Iris pigment epithelial cell (primary cell): ENCODE measurements at regions not wholly inside any gene's neighbourhood (a gene's known extent, or its start where the extent isn't known, plus 50 kb on each side); places are given as distances from the start of the nearest gene placed in this dataset.

Experiments used
- DNase-seq: peaks from one replicate; pipeline ENCODE4 v3.0.0-alpha.2; 2011; ENCODE audit warnings: low read depth

GRCh38 chr22:19574247-19574646 is 50.0 kb upstream of the CLDN5 start:
- no peak for DNase-seq

- DNase-seq, result peak; percentile 73
Observed at GRCh38 chr22:19576460-19577421, 52.5 kb upstream of the CLDN5 start.

GRCh38 chr22:19577422-19577966 is 53.3 kb upstream of the CLDN5 start:
- DNase-seq, result no peak

GRCh38 chr22:19578180-19579004 is 54.2 kb upstream of the CLDN5 start:
- DNase-seq, result no peak

- DNase-seq, result no peak
Observed at GRCh38 chr22:19579115-19579811, 55.1 kb upstream of the CLDN5 start.

GRCh38 chr22:19579880-19580279 is 55.7 kb upstream of the CLDN5 start:
- DNase-seq, result no peak

- DNase-seq, result no peak
Observed at GRCh38 chr22:19580291-19580890, 56.2 kb upstream of the CLDN5 start.

- no peak for DNase-seq
Observed at GRCh38 chr22:19582033-19582693, 58.0 kb upstream of the CLDN5 start.

GRCh38 chr22:19586922-19587684 is 62.9 kb upstream of the CLDN5 start:
- no peak for DNase-seq

GRCh38 chr22:19590696-19591095 is 66.5 kb upstream of the CLDN5 start:
- DNase-seq, result no peak

GRCh38 chr22:19591568-19591967 is 67.4 kb upstream of the CLDN5 start:
- no peak for DNase-seq

- DNase-seq, result no peak
Observed at GRCh38 chr22:19592464-19592863, 68.3 kb upstream of the CLDN5 start.

- no peak for DNase-seq
Observed at GRCh38 chr22:19593991-19594569, 69.9 kb upstream of the CLDN5 start.

- no peak for DNase-seq
Observed at GRCh38 chr22:19595532-19595931, 71.3 kb upstream of the CLDN5 start.

GRCh38 chr22:19596680-19597398 is 72.6 kb upstream of the CLDN5 start:
- DNase-seq, result peak; percentile 10

GRCh38 chr22:19597399-19597735 is 73.2 kb upstream of the CLDN5 start:
- DNase-seq, result peak; percentile 13

- no peak for DNase-seq
Observed at GRCh38 chr22:19598054-19598855, 74.0 kb upstream of the CLDN5 start.

- DNase-seq, result no peak
Observed at GRCh38 chr22:19599004-19599403, 74.8 kb upstream of the CLDN5 start.
